ENCODE measurements at regions not wholly inside any gene's neighbourhood (a gene's known extent, or its start where the extent isn't known, plus 50 kb on each side); places are given as distances from the start of the nearest gene placed in this dataset.

DNA sequence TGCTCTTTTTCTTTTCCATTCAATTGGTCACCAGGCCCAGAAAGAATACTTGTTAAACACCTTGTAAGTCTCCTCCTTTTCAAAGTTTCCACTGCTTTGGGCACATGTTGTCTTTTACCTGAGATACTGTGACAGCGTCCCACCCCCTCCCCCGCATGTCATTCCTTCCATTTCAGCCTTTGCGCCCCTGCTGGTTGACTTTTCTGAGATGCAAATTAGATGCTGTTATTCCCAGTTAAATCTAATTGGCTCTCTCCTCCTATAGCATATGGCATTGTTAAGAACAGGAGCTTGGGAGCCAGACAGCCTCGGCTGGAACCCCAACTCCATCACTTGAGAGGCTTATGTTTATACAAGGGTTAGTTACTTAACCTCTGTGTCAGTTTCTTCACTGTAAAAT, 80.3 kb upstream of the GAREM1 start:
- Histone ChIP-seq H3K9me3 (ENCODE audit: control insufficient read depth in 2 of 3, insufficient read depth in 1 of 3, low read length in 3 of 3) (no peaks in the 10 kb centered on the region), H3K4me3 (ENCODE audit: low read length in 3 of 3) (no peak overlapping the region), H3K27me3 (ENCODE audit: control insufficient read depth, insufficient read depth, low read length) (no peaks in the 10 kb centered on the region), H3K9ac (ENCODE audit: low read length in 3 of 3) (no peak overlapping the region), H3K27ac (ENCODE audit: low read depth in 2 of 2, low read length in 2 of 2) (no peak overlapping the region), H3K4me1 (ENCODE audit: control insufficient read depth in 2 of 3, insufficient read depth in 2 of 3, low read depth in 1 of 3, low read length in 3 of 3) (no peaks in the 10 kb centered on the region), H3K36me3 (ENCODE audit: control insufficient read depth in 2 of 3, insufficient read depth in 3 of 3, low read length in 3 of 3) (no peaks in the 10 kb centered on the region)
- intact Hi-C loops (cut with DNase I), result loop anchor here (5.0 kb wide), 1 partner anchor 394 kb away; no protein-coding TSS in a partner anchor
- DNase-seq, result peak in 2 of 5 donors; percentile 21
- TF ChIP-seq, protein P1, sequence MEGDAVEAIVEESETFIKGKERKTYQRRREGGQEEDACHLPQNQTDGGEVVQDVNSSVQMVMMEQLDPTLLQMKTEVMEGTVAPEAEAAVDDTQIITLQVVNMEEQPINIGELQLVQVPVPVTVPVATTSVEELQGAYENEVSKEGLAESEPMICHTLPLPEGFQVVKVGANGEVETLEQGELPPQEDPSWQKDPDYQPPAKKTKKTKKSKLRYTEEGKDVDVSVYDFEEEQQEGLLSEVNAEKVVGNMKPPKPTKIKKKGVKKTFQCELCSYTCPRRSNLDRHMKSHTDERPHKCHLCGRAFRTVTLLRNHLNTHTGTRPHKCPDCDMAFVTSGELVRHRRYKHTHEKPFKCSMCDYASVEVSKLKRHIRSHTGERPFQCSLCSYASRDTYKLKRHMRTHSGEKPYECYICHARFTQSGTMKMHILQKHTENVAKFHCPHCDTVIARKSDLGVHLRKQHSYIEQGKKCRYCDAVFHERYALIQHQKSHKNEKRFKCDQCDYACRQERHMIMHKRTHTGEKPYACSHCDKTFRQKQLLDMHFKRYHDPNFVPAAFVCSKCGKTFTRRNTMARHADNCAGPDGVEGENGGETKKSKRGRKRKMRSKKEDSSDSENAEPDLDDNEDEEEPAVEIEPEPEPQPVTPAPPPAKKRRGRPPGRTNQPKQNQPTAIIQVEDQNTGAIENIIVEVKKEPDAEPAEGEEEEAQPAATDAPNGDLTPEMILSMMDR (IDR thresholded peaks at IDR 0.05; ENCODE audit: borderline replicate concordance, extremely low read depth, insufficient read depth), result peak; percentile 0
- FAIRE-seq, result no peak

DNA sequence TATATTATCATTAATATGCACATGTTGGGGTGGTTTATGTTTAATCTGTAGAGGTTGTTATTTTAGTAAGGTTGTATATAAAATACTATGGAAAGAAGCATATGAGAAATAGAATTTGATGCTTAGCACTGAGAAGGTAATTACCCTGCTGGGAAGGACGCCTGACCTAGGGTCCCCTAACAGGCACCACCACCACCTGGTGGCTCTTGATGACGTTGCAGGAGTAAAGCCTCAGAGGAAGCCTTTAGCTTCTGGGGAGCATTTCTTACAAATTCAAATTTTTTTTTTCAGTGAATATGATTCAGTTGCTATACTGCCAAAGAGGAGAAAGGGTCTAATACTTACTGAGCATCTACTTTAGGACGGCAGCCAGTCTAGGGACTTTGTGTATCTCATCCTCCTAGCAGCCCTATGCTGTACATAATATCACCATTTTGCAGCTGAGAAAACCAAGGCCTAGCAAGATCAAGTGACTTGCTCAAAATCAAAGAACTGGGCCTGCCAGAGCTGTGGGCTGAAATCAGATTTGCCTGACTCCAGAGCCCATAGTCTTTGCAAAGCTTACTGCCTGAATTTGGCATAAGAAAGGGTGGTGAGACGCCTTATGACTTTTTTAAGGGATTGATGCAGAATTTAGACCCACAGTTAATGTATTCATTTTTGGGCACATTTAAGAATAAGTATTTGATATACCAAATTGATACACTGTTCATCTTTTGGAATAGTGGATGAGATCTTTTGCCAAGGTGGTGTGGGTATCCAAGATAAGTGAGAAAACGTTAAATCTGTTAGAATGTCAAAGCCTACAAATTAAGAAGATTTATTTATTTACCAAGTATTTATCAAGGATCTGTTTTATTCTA, 78.8 kb upstream of the GAREM1 start:
- DNase-seq, result peak in 4 of 5 donors; percentile 61 to 79 (median 73)
- no peaks in the 10 kb centered on the region for H3K27me3 ChIP-seq (ENCODE audit: control insufficient read depth, insufficient read depth, low read length)
- intact Hi-C loops (cut with DNase I), result loop anchor here (5.0 kb wide), 1 partner anchor 392 kb away; no protein-coding TSS in a partner anchor
- TF ChIP-seq, protein P1 (IDR thresholded peaks at IDR 0.05; ENCODE audit: borderline replicate concordance, extremely low read depth, insufficient read depth), result peak; percentile 69
- H3K4me1 ChIP-seq (ENCODE audit: control insufficient read depth in 2 of 3, insufficient read depth in 2 of 3, low read depth in 1 of 3, low read length in 3 of 3), result no peaks in the 10 kb centered on the region
- FAIRE-seq, result peak; percentile 29
- no peaks in the 10 kb centered on the region for H3K36me3 ChIP-seq (ENCODE audit: control insufficient read depth in 2 of 3, insufficient read depth in 3 of 3, low read length in 3 of 3)
- H3K4me3 ChIP-seq (ENCODE audit: low read length in 3 of 3), result no peak overlapping the region
- no peaks in the 10 kb centered on the region for H3K9me3 ChIP-seq (ENCODE audit: control insufficient read depth in 2 of 3, insufficient read depth in 1 of 3, low read length in 3 of 3)
- H3K27ac ChIP-seq (ENCODE audit: low read depth in 2 of 2, low read length in 2 of 2), result no peak overlapping the region
- H3K9ac ChIP-seq (ENCODE audit: low read length in 3 of 3), result no peak overlapping the region

DNA sequence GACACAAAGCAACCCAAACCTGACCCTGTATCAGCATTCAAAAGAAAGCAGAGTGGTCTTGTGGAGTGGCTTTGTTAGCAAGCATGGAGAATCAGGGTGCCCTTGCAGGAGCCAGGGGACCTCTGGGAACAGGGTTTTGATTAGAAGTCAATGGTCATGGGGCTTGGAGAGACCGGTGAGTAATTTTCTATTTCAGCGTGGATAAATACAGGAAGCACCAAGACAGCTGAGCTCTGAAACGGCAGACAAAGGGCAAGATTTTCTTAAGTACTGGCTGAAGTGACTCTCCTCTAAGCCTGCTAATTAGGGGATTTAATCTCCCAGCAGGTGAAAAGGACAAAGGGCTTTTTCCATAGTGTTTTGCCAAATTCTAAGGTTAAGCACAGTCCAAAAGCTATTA, 78.0 kb upstream of the GAREM1 start:
- intact Hi-C loops (cut with DNase I), result no loop called here
- TF ChIP-seq, protein P1 (IDR thresholded peaks at IDR 0.05; ENCODE audit: borderline replicate concordance, extremely low read depth, insufficient read depth), result no peak

More for the DNA sequence above, 78.0 kb upstream of the GAREM1 start:
- DNase-seq, result peak in 1 of 5 donors; percentile 12
- no peaks in the 10 kb centered on the region for H3K4me1 ChIP-seq (ENCODE audit: control insufficient read depth in 2 of 3, insufficient read depth in 2 of 3, low read depth in 1 of 3, low read length in 3 of 3)
- no peak for FAIRE-seq
- H3K27ac ChIP-seq (ENCODE audit: low read depth in 2 of 2, low read length in 2 of 2), result no peak overlapping the region
- no peaks in the 10 kb centered on the region for H3K36me3 ChIP-seq (ENCODE audit: control insufficient read depth in 2 of 3, insufficient read depth in 3 of 3, low read length in 3 of 3)
- no peak overlapping the region for H3K4me3 ChIP-seq (ENCODE audit: low read length in 3 of 3)
- H3K27me3 ChIP-seq (ENCODE audit: control insufficient read depth, insufficient read depth, low read length), result no peaks in the 10 kb centered on the region
- no peaks in the 10 kb centered on the region for H3K9me3 ChIP-seq (ENCODE audit: control insufficient read depth in 2 of 3, insufficient read depth in 1 of 3, low read length in 3 of 3)
- no peak overlapping the region for H3K9ac ChIP-seq (ENCODE audit: low read length in 3 of 3)
